HL-60 (cell line): ENCODE measurements at regions not wholly inside any gene's neighbourhood (a gene's known extent, or its start where the extent isn't known, plus 50 kb on each side); places are given as distances from the start of the nearest gene placed in this dataset.

ENCODE experiments used
- DNase-seq, 2 experiments: peaks; one replicate each; pipeline ENCODE4 v3.0.0-alpha.2; 2010 to 2020; ENCODE audit warnings: low read depth in 1 of 2, low spot score in 1 of 2
- H3K27ac ChIP-seq: fragments of 250-450 bp; sonication (Bioruptor Pico); replicated peaks from 2 replicates; pipeline ENCODE4 v1.5.1; 2020; ENCODE audit warnings: mild to moderate bottlenecking, moderate library complexity
- H3K27me3 ChIP-seq: fragments of 250-450 bp; sonication (Bioruptor Pico); 2 replicates; pipeline ENCODE4 v1.5.1; 2021; ENCODE audit warnings: mild to moderate bottlenecking, moderate library complexity; ENCODE audit not compliant: insufficient read depth, poor library complexity, severe bottlenecking
- H3K4me3 ChIP-seq: replicated peaks from 2 replicates; pipeline ENCODE4 v1.5.1; 2011; ENCODE audit warnings: mild to moderate bottlenecking, control low read depth, low read length; ENCODE audit not compliant: insufficient read depth
- CTCF ChIP-seq: IDR thresholded peaks from one replicate; pipeline ENCODE4 v1.5.1; 2011; ENCODE audit warnings: low read length, control low read depth, inconsistent platforms; ENCODE audit not compliant: insufficient read depth
- GABPA ChIP-seq: IDR thresholded peaks from 2 replicates; pipeline ENCODE4 v1.6.1; 2012; ENCODE audit warnings: low read depth
- POLR2AphosphoS5 ChIP-seq: IDR thresholded peaks from 2 replicates; pipeline ENCODE4 v1.6.1; 2012; ENCODE audit warnings: low read depth
- REST ChIP-seq: IDR thresholded peaks from 2 replicates; pipeline ENCODE4 v1.6.1; 2012; ENCODE audit warnings: low read depth; ENCODE audit not compliant: insufficient replicate concordance
- SPI1 ChIP-seq: IDR thresholded peaks from 2 replicates; pipeline ENCODE4 v1.6.1; 2012; ENCODE audit warnings: low read depth, mild to moderate bottlenecking, borderline replicate concordance

- no peaks in the 10 kb centered on the region for H3K27me3 ChIP-seq
- TF ChIP-seq POLR2AphosphoS5, result no peak
- no peak for TF ChIP-seq CTCF
- no peak for TF ChIP-seq REST
- no peak for TF ChIP-seq SPI1
- no peak for TF ChIP-seq GABPA
- H3K4me3 ChIP-seq, result no peak overlapping the region
- DNase-seq, result no peak
- no peak overlapping the region for H3K27ac ChIP-seq
Observed at GRCh38 chr18:41038071-41038470, 917.0 kb upstream of the PIK3C3 start.

GRCh38 chr18:41036346-41036745, 918.7 kb upstream of the PIK3C3 start:
- Histone ChIP-seq H3K27me3 (no peaks in the 10 kb centered on the region), H3K4me3 (no peak overlapping the region), H3K27ac (no peak overlapping the region)
- TF ChIP-seq POLR2AphosphoS5, result no peak
- DNase-seq, result no peak

- H3K4me3 ChIP-seq, result no peak overlapping the region
- TF ChIP-seq GABPA, result no peak
- TF ChIP-seq POLR2AphosphoS5, result no peak
- TF ChIP-seq REST, result no peak
- no peak for TF ChIP-seq CTCF
- no peak for TF ChIP-seq SPI1
- no peak for DNase-seq
- H3K27ac ChIP-seq, result no peak overlapping the region
- H3K27me3 ChIP-seq, result no peaks in the 10 kb centered on the region
Observed at GRCh38 chr18:41034413-41034812, 920.6 kb upstream of the PIK3C3 start.

GRCh38 chr18:41025666-41026065, 929.4 kb upstream of the PIK3C3 start:
- Histone ChIP-seq H3K4me3 (no peak overlapping the region), H3K27ac (no peak overlapping the region), H3K27me3 (no peaks in the 10 kb centered on the region)
- TF ChIP-seq REST, result no peak
- peak; percentile 57; the same call in 1 of the 2 replicates for TF ChIP-seq SPI1
- no peak for TF ChIP-seq POLR2AphosphoS5
- no peak for DNase-seq
